Kidney (tissue), 13 donors: ENCODE measurements at regions not wholly inside any gene's neighbourhood (a gene's known extent, or its start where the extent isn't known, plus 50 kb on each side); places are given as distances from the start of the nearest gene placed in this dataset.

Source experiments
- DNase-seq, 5 donors: peaks; one replicate each; pipeline ENCODE4 v3.0.0-alpha.2; 2013 to 2020
- FAIRE-seq: peaks from 2 replicates; lab custom pipeline; 2012; peaks lifted over from hg19 to GRCh38; lab: Jason Lieb, UNC
- H3K27ac ChIP-seq, 2 donors: one replicate each; pipeline ENCODE4 v1.7.0; 2013; ENCODE audit warnings: low read depth in 2 of 2, low read length in 2 of 2, inconsistent platforms in 1 of 2
- H3K27me3 ChIP-seq: one replicate; pipeline ENCODE4 v1.7.1; 2013; ENCODE audit warnings: low read length, inconsistent platforms; ENCODE audit not compliant: control insufficient read depth, insufficient read depth
- H3K36me3 ChIP-seq, 3 donors: one replicate each; pipeline versions ENCODE4 v1.7.0 to v1.7.1; 2013; ENCODE audit warnings: low read length in 3 of 3, control low read depth in 1 of 3, inconsistent platforms in 1 of 3; ENCODE audit not compliant: insufficient read depth in 3 of 3, control insufficient read depth in 2 of 3
- H3K4me1 ChIP-seq, 3 donors: one replicate each; pipeline versions ENCODE4 v1.7.0 to v1.7.1; 2013; ENCODE audit warnings: low read length in 3 of 3, inconsistent platforms in 1 of 3, low read depth in 1 of 3; ENCODE audit not compliant: control insufficient read depth in 2 of 3, insufficient read depth in 2 of 3
- H3K4me3 ChIP-seq, 3 donors: one replicate each; pipeline versions ENCODE4 v1.7.0 to v1.8.1; 2013; ENCODE audit warnings: low read length in 3 of 3, control low read depth in 1 of 3, inconsistent platforms in 1 of 3
- H3K9ac ChIP-seq, 3 donors: one replicate each; pipeline versions ENCODE4 v1.7.0 to v1.7.1; 2013; ENCODE audit warnings: low read length in 3 of 3, control low read depth in 1 of 3, inconsistent platforms in 1 of 3
- H3K9me3 ChIP-seq, 3 donors: one replicate each; pipeline versions ENCODE4 v1.7.0 to v1.7.1; 2013; ENCODE audit warnings: low read length in 3 of 3, control low read depth in 1 of 3, inconsistent platforms in 1 of 3; ENCODE audit not compliant: control insufficient read depth in 2 of 3, insufficient read depth in 1 of 3
- intact Hi-C: fragments of 100-400 bp; cut with DNase I; formaldehyde crosslinking; loops from one replicate; pipeline ENCODE4 v1.11.1; 2022
- TF ChIP-seq, protein P1 (sequence below): IDR thresholded peaks from 3 replicates; pipeline ENCODE4 v1.5.1; 2012; ENCODE audit warnings: mild to moderate bottlenecking, moderate library complexity, borderline replicate concordance; ENCODE audit not compliant: insufficient read depth; ENCODE audit errors: extremely low read depth
- donor health status: control.
- donor health status: control.
- donor health status: control.
- donor health status: control.
- donor health status: control.
- donor health status: DM: yes; HTN: yes; CAD: no.
- donor health status: Normal renal cell carcinoma (clear cell type).

DNA sequence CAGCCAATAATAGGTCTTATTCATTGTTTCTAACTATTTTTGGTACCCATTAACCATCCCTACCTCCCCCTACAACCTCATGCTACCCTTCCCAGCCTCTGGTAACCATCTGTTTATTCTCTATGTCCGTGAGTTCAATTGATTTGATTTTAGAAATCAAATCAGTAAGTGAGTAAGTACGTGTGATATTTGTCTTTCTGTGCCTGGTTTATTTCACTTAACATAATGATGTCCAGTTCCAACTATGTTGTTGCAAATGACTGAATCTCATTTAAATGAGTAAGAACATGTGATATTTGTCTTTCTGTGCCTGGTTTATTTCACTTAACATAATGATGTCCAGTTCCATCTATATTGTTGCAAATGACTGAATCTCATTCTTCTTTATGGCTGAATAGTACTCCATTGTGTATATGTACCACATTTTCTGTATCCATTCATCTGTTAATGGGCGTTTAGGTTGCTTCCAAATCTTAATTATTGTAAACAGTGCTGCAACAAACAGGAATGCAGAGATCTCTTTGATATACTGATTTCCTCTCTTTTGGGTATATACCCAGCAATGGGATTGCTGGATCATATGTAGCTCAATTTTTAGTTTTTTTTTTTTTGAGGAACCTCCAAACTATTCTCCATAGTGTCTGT is 49.7 kb upstream of the BICC1 start:
- DNase-seq (no peak), FAIRE-seq (no peak)
- Histone ChIP-seq H3K36me3 (no peaks in the 10 kb centered on the region), H3K4me3 (no peak overlapping the region), H3K9me3 (no peaks in the 10 kb centered on the region), H3K9ac (no peak overlapping the region), H3K4me1 (no peaks in the 10 kb centered on the region), H3K27me3 (no peaks in the 10 kb centered on the region), H3K27ac (no peak overlapping the region)
- intact Hi-C loops: no loop called here
- TF ChIP-seq, protein P1, sequence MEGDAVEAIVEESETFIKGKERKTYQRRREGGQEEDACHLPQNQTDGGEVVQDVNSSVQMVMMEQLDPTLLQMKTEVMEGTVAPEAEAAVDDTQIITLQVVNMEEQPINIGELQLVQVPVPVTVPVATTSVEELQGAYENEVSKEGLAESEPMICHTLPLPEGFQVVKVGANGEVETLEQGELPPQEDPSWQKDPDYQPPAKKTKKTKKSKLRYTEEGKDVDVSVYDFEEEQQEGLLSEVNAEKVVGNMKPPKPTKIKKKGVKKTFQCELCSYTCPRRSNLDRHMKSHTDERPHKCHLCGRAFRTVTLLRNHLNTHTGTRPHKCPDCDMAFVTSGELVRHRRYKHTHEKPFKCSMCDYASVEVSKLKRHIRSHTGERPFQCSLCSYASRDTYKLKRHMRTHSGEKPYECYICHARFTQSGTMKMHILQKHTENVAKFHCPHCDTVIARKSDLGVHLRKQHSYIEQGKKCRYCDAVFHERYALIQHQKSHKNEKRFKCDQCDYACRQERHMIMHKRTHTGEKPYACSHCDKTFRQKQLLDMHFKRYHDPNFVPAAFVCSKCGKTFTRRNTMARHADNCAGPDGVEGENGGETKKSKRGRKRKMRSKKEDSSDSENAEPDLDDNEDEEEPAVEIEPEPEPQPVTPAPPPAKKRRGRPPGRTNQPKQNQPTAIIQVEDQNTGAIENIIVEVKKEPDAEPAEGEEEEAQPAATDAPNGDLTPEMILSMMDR: no peak
